Right cardiac atrium (tissue), 5 donors: ENCODE measurements at regions not wholly inside any gene's neighbourhood (a gene's known extent, or its start where the extent isn't known, plus 50 kb on each side); places are given as distances from the start of the nearest gene placed in this dataset.
A peak's percentile ranks its signal among the peaks of the same experiment; 100 is the strongest.

Source experiments
- ATAC-seq, 2 donors: fragments of 200-7000 bp; cut with Tn5 transposase; one replicate each; pipeline versions ENCODE4 v1.8.0 to v1.9.1; 2020; ENCODE audit warnings: moderate library complexity in 2 of 2, mild to moderate bottlenecking in 1 of 2
- DNase-seq, 3 donors: peaks; one replicate each; pipeline ENCODE4 v3.0.0-alpha.2; 2020
- H3K27ac ChIP-seq: one replicate; pipeline ENCODE4 v1.5.1; 2013; ENCODE audit warnings: mild to moderate bottlenecking, low read length, control low read depth, moderate library complexity
- H3K27me3 ChIP-seq: one replicate; pipeline ENCODE4 v1.6.1; 2013; ENCODE audit not compliant: control insufficient read depth, insufficient read depth
- H3K4me1 ChIP-seq: one replicate; pipeline ENCODE4 v1.6.1; 2013; ENCODE audit warnings: low read length; ENCODE audit not compliant: control insufficient read depth, insufficient read depth
- H3K4me3 ChIP-seq: one replicate; pipeline ENCODE4 v1.5.1; 2013; ENCODE audit warnings: low read length, control low read depth
- H3K9me3 ChIP-seq: one replicate; pipeline ENCODE4 v1.6.1; 2013; ENCODE audit warnings: low read length; ENCODE audit not compliant: control insufficient read depth
- whole genome bisulfite sequencing: extraction: QIAGEN DNeasy Blood & Tissue Kit; methylation state at CpG from one replicate; pipeline ENCODE4 v1.1.7; 2013; 5-methylcytosine and 5-hydroxymethylcytosine counted together
- intact Hi-C, 4 donors: fragments of 100-400 bp; cut with DNase I; formaldehyde crosslinking; loops; one replicate each; pipeline versions ENCODE4 v1.11.0 to v1.14.0; 2022 to 2023
- donor health status: healthy with polysubstance abuse.
- donor health status: DM: no; HTN: yes; CAD: no.
- donor health status: DM: no; HTN: no; CAD: no.
- donor health status: DM: no; HTN: yes; CAD: no; lungs with severe emphysema.
- donor health status: DM: yes; HTN: yes; CAD: no.

- Histone ChIP-seq H3K9me3 (no peaks in the 10 kb centered on the region), H3K27me3 (no peaks in the 10 kb centered on the region), H3K4me3 (no peak overlapping the region), H3K27ac (no peak overlapping the region), H3K4me1 (no peaks in the 10 kb centered on the region)
- 48% methylated on average over 10 of the region's 10 CpGs for WGBS
- DNase-seq (no peak), ATAC-seq (peak in 1 of 2 donors; percentile 49)
- intact Hi-C loops, result no loop called here
These were observed 101.0 kb upstream of the NMNAT3 start for GRCh38 chr3:139778682-139779233.

GRCh38 chr3:139774560-139775302 is 97.0 kb upstream of the NMNAT3 start:
- DNase-seq (peak in 1 of 3 donors; percentile 47), ATAC-seq (peak; percentile 39 to 55)
- Histone ChIP-seq H3K4me1 (no peaks in the 10 kb centered on the region), H3K4me3 (no peak overlapping the region), H3K9me3 (no peaks in the 10 kb centered on the region), H3K27me3 (no peaks in the 10 kb centered on the region), H3K27ac (no peak overlapping the region)
- intact Hi-C loops, result no loop called here
- 43% methylated on average over 7 of the region's 7 CpGs for WGBS

GRCh38 chr3:139772539-139773500 is 95.0 kb upstream of the NMNAT3 start:
- DNase-seq, result no peak
- H3K27ac ChIP-seq, result no peak overlapping the region
- no peaks in the 10 kb centered on the region for H3K9me3 ChIP-seq
- H3K27me3 ChIP-seq, result no peaks in the 10 kb centered on the region
- no peaks in the 10 kb centered on the region for H3K4me1 ChIP-seq
- WGBS, result 77% methylated on average over 7 of the region's 7 CpGs
- H3K4me3 ChIP-seq, result no peak overlapping the region
- ATAC-seq, result no peak
- intact Hi-C loops, result no loop called here

GRCh38 chr3:139771331-139771730 is 93.6 kb upstream of the NMNAT3 start:
- 46% methylated on average over 2 of the region's 2 CpGs for WGBS
- ATAC-seq, result no peak

GRCh38 chr3:139770577-139770976 is 92.8 kb upstream of the NMNAT3 start:
- DNase-seq, result no peak
- intact Hi-C loops, result no loop called here
- no peak overlapping the region for H3K27ac ChIP-seq
- WGBS, result 86% methylated on average over 7 of the region's 7 CpGs
- no peaks in the 10 kb centered on the region for H3K27me3 ChIP-seq
- H3K4me1 ChIP-seq, result no peaks in the 10 kb centered on the region
- ATAC-seq, result no peak
- H3K9me3 ChIP-seq, result no peaks in the 10 kb centered on the region
- H3K4me3 ChIP-seq, result no peak overlapping the region

More at GRCh38 chr3:139771331-139771730, 93.6 kb upstream of the NMNAT3 start:
- Histone ChIP-seq H3K4me3 (no peak overlapping the region), H3K4me1 (no peaks in the 10 kb centered on the region), H3K27me3 (no peaks in the 10 kb centered on the region), H3K9me3 (no peaks in the 10 kb centered on the region), H3K27ac (no peak overlapping the region)
- DNase-seq, result no peak
- intact Hi-C loops, result no loop called here

GRCh38 chr3:139769796-139770195 is 92.0 kb upstream of the NMNAT3 start:
- H3K4me3 ChIP-seq, result no peak overlapping the region
- H3K27ac ChIP-seq, result no peak overlapping the region
- intact Hi-C loops, result no loop called here
- no peaks in the 10 kb centered on the region for H3K4me1 ChIP-seq
- no peaks in the 10 kb centered on the region for H3K9me3 ChIP-seq
- WGBS, result 92% methylated on average over 4 of the region's 4 CpGs
- no peak for ATAC-seq
- H3K27me3 ChIP-seq, result no peaks in the 10 kb centered on the region
- no peak for DNase-seq

- WGBS, result 78% methylated on average over 3 of the region's 3 CpGs
- Histone ChIP-seq H3K4me3 (no peak overlapping the region), H3K4me1 (no peaks in the 10 kb centered on the region), H3K27me3 (no peaks in the 10 kb centered on the region), H3K27ac (no peak overlapping the region), H3K9me3 (no peaks in the 10 kb centered on the region)
- ATAC-seq (no peak), DNase-seq (no peak)
- intact Hi-C loops, result no loop called here
These were observed 87.2 kb upstream of the NMNAT3 start for GRCh38 chr3:139764936-139765335.

GRCh38 chr3:139764069-139764905 is 86.5 kb upstream of the NMNAT3 start:
- WGBS, result 52% methylated on average over 7 of the region's 7 CpGs
- ATAC-seq, result peak; percentile 55 to 64

GRCh38 chr3:139762302-139762701 is 84.5 kb upstream of the NMNAT3 start:
- DNase-seq, result no peak
- no peak for ATAC-seq
- H3K27me3 ChIP-seq, result no peaks in the 10 kb centered on the region
- no peaks in the 10 kb centered on the region for H3K4me1 ChIP-seq
- H3K4me3 ChIP-seq, result no peak overlapping the region
- intact Hi-C loops, result no loop called here
- H3K9me3 ChIP-seq, result no peaks in the 10 kb centered on the region
- no peak overlapping the region for H3K27ac ChIP-seq
- 55% methylated on average over 9 of the region's 9 CpGs for WGBS

More at GRCh38 chr3:139764069-139764905, 86.5 kb upstream of the NMNAT3 start:
- no peak overlapping the region for H3K27ac ChIP-seq
- no peaks in the 10 kb centered on the region for H3K9me3 ChIP-seq
- DNase-seq, result no peak
- H3K27me3 ChIP-seq, result no peaks in the 10 kb centered on the region
- H3K4me1 ChIP-seq, result no peaks in the 10 kb centered on the region
- intact Hi-C loops, result no loop called here
- H3K4me3 ChIP-seq, result no peak overlapping the region

GRCh38 chr3:139759470-139759869 is 81.7 kb upstream of the NMNAT3 start:
- no peaks in the 10 kb centered on the region for H3K27me3 ChIP-seq
- no peaks in the 10 kb centered on the region for H3K4me1 ChIP-seq
- H3K27ac ChIP-seq, result no peak overlapping the region
- WGBS, result 63% methylated on average over 2 of the region's 2 CpGs
- no peak for ATAC-seq
- H3K9me3 ChIP-seq, result no peaks in the 10 kb centered on the region
- intact Hi-C loops, result no loop called here
- no peak overlapping the region for H3K4me3 ChIP-seq
- DNase-seq, result no peak
